ENCODE measurements at regions not wholly inside any gene's neighbourhood (a gene's known extent, or its start where the extent isn't known, plus 50 kb on each side); places are given as distances from the start of the nearest gene placed in this dataset.

GRCh38 chr11:97745515-97746050 lies 1275.2 kb upstream of the CNTN5 start:
- Mint-ChIP-seq H3K4me1 (no peaks in the 10 kb centered on the region), H3K27me3 (ENCODE audit: low read depth) (no peaks in the 10 kb centered on the region), H3K4me3 (no peak overlapping the region), H3K9me3 (peaks cover 16% of the 10 kb centered on the region in 2 experiments; a peak in 4 of 5 replicates), H3K36me3 (ENCODE audit: insufficient read depth in 1 of 3, low read depth in 3 of 3) (peaks cover 7 to 31% (median 20%) of the 10 kb centered on the region in 3 experiments), H3K27ac (no peak overlapping the region)
- H4K20me1 ChIP-seq (ENCODE audit: control insufficient read depth, insufficient read depth, insufficient read length): no peaks in the 10 kb centered on the region
- TF ChIP-seq CTCF (conservative IDR thresholded peaks at IDR 0.05): no peak
- H3K27me3 ChIP-seq (ENCODE audit: insufficient read depth, low read length): no peaks in the 10 kb centered on the region
- no peak overlapping the region for H3K9ac ChIP-seq (ENCODE audit: extremely low read depth, insufficient read length, low read length)
- H3K4ac ChIP-seq (ENCODE audit: low read depth, low read length): no peak overlapping the region
- H4K5ac ChIP-seq (ENCODE audit: insufficient read length, low read depth, low read length): no peak overlapping the region
- WGBS (ENCODE audit: extremely low coverage, insufficient read length, low lambda C conversion rate): no CpG with 5 or more reads among the region's 32 CpGs
- H2BK5ac ChIP-seq (ENCODE audit: insufficient read length, low read length): no peak overlapping the region
- H2AFZ ChIP-seq (ENCODE audit: low read length): no peak overlapping the region
- no peaks in the 10 kb centered on the region for H3K79me2 ChIP-seq (ENCODE audit: insufficient read depth, low read length)
- H3K23me2 ChIP-seq (ENCODE audit: insufficient read length, low read depth, low read length, poor library complexity, severe bottlenecking): no peaks in the 10 kb centered on the region
- no peak overlapping the region for H2AK5ac ChIP-seq (ENCODE audit: insufficient read length, low read length)
- no peak overlapping the region for H4K91ac ChIP-seq (ENCODE audit: insufficient read length, low read depth, low read length)
- H3K4me1 ChIP-seq (ENCODE audit: insufficient read depth, low read length): no peaks in the 10 kb centered on the region
- no peak overlapping the region for H3K23ac ChIP-seq (ENCODE audit: insufficient read length, low read depth, low read length)
- H3K14ac ChIP-seq (ENCODE audit: insufficient read depth, low read length): no peak overlapping the region
- no peaks in the 10 kb centered on the region for H3K9me3 ChIP-seq (ENCODE audit: control insufficient read depth, low read depth, low read length)
- H3K18ac ChIP-seq (ENCODE audit: insufficient read length, low read depth, low read length): no peak overlapping the region
- no peak overlapping the region for H2BK12ac ChIP-seq (ENCODE audit: insufficient read length, low read depth, low read length)
- no peak overlapping the region for H3K27ac ChIP-seq (ENCODE audit: insufficient read length, low read depth, low read length)
- DNase-seq: no peak
- H3K79me1 ChIP-seq (ENCODE audit: insufficient read depth, low read depth, low read length, poor library complexity, severe bottlenecking): no peaks in the 10 kb centered on the region
- no peak overlapping the region for H3T11ph ChIP-seq (ENCODE audit: low read length)
- H4K8ac ChIP-seq (replicated peaks; ENCODE audit: insufficient read length, low read depth, low read length): no peak overlapping the region
- no peak overlapping the region for H3K56ac ChIP-seq (ENCODE audit: insufficient read length, low read depth, low read length)
- H2BK15ac ChIP-seq (ENCODE audit: low read depth, low read length): no peak overlapping the region
- H3K4me2 ChIP-seq (ENCODE audit: insufficient read depth, insufficient read length, low read length): no peak overlapping the region
- no peak overlapping the region for H2BK20ac ChIP-seq (ENCODE audit: low read depth, low read length, poor library complexity, severe bottlenecking)
- H2BK120ac ChIP-seq (ENCODE audit: low read depth, low read length, poor library complexity, severe bottlenecking): no peak overlapping the region
